22Rv1 (cell line): ENCODE measurements at regions not wholly inside any gene's neighbourhood (a gene's known extent, or its start where the extent isn't known, plus 50 kb on each side); places are given as distances from the start of the nearest gene placed in this dataset.

Experiments
- ZFX ChIP-seq: fragments of 450-650 bp; IDR thresholded peaks from 2 replicates; pipeline ENCODE4 v1.6.1; 2017; ENCODE audit warnings: antibody characterized with exemption, borderline replicate concordance
- TF ChIP-seq, protein P1 (sequence below): fragments of 450-650 bp; IDR thresholded peaks from 2 replicates; pipeline ENCODE4 v1.5.1; 2017; ENCODE audit warnings: mild to moderate bottlenecking

GRCh38 chr20:12067686-12068085, 150.0 kb downstream of the BTBD3 start:
- TF ChIP-seq, protein P1, sequence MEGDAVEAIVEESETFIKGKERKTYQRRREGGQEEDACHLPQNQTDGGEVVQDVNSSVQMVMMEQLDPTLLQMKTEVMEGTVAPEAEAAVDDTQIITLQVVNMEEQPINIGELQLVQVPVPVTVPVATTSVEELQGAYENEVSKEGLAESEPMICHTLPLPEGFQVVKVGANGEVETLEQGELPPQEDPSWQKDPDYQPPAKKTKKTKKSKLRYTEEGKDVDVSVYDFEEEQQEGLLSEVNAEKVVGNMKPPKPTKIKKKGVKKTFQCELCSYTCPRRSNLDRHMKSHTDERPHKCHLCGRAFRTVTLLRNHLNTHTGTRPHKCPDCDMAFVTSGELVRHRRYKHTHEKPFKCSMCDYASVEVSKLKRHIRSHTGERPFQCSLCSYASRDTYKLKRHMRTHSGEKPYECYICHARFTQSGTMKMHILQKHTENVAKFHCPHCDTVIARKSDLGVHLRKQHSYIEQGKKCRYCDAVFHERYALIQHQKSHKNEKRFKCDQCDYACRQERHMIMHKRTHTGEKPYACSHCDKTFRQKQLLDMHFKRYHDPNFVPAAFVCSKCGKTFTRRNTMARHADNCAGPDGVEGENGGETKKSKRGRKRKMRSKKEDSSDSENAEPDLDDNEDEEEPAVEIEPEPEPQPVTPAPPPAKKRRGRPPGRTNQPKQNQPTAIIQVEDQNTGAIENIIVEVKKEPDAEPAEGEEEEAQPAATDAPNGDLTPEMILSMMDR = no peak
- TF ChIP-seq ZFX = no peak
